Activated B cell treated with CpG ODN at 0.5 μM for 24 hours (primary cell): ENCODE measurements at regions not wholly inside any gene's neighbourhood (a gene's known extent, or its start where the extent isn't known, plus 50 kb on each side); places are given as distances from the start of the nearest gene placed in this dataset.
"Not testable (repeated sequence)": the region's sequence is repeated elsewhere in the genome, so short reads cannot be mapped to it uniquely, and the experiment has no call there.

Experiments
- ATAC-seq: fragments of 200-7000 bp; cut with Tn5 transposase; one replicate; pipeline ENCODE4 v1.10.0; 2021; ENCODE audit warnings: low read depth, mild to moderate bottlenecking, moderate library complexity
- CTCF ChIA-PET: fragments of 350-600 bp; sonication (Branson Sonifier 250); formaldehyde crosslinking; loops from one replicate; lab custom pipeline; 2021; ENCODE audit warnings: antibody characterized with exemption; lab: Charles Lee
- POLR2A ChIA-PET: fragments of 350-600 bp; sonication (Branson Sonifier 250); formaldehyde crosslinking; loops from one replicate; lab custom pipeline; 2021; ENCODE audit warnings: antibody characterized with exemption; lab: Charles Lee
- DNase-seq: peaks from one replicate; pipeline ENCODE4 v3.0.0; 2022
- H3K27ac Mint-ChIP-seq: one replicate; pipeline ENCODE4 v1.8.0; 2020; ENCODE audit warnings: mixed read lengths
- H3K27me3 Mint-ChIP-seq: one replicate; pipeline ENCODE4 v1.8.0; 2021; ENCODE audit warnings: mixed read lengths
- H3K36me3 Mint-ChIP-seq: one replicate; pipeline ENCODE4 v1.8.0; 2021; ENCODE audit warnings: low read depth, mixed read lengths
- H3K4me1 Mint-ChIP-seq: one replicate; pipeline ENCODE4 v1.8.0; 2021; ENCODE audit warnings: mixed read lengths
- H3K4me3 Mint-ChIP-seq: one replicate; pipeline ENCODE4 v1.8.0; 2020; ENCODE audit warnings: mild to moderate bottlenecking, mixed read lengths
- H3K9me3 Mint-ChIP-seq: one replicate; pipeline ENCODE4 v1.8.0; 2020; ENCODE audit warnings: mixed read lengths
- intact Hi-C: fragments of 100-400 bp; cut with micrococcal nuclease; formaldehyde crosslinking; loops from one replicate; pipeline ENCODE4 v1.15.1; 2024

GRCh38 chr1:243074224-243074623 is 180.9 kb downstream of the CEP170 start:
- DNase-seq, H3K9me3 Mint-ChIP-seq, H3K27me3 Mint-ChIP-seq, intact Hi-C loops, H3K36me3 Mint-ChIP-seq, ATAC-seq, H3K4me1 Mint-ChIP-seq, H3K27ac Mint-ChIP-seq, CTCF ChIA-PET, H3K4me3 Mint-ChIP-seq, POLR2A ChIA-PET: not testable (repeated sequence)

GRCh38 chr1:243067056-243067455 is 188.0 kb downstream of the CEP170 start:
- CTCF ChIA-PET, DNase-seq, H3K4me1 Mint-ChIP-seq, H3K9me3 Mint-ChIP-seq, H3K27ac Mint-ChIP-seq, H3K4me3 Mint-ChIP-seq, H3K36me3 Mint-ChIP-seq, H3K27me3 Mint-ChIP-seq, POLR2A ChIA-PET, intact Hi-C loops, ATAC-seq: not testable (repeated sequence)

GRCh38 chr1:243061965-243062364 is 193.1 kb downstream of the CEP170 start:
- H3K27ac Mint-ChIP-seq, H3K4me1 Mint-ChIP-seq, ATAC-seq, H3K27me3 Mint-ChIP-seq, CTCF ChIA-PET, POLR2A ChIA-PET, DNase-seq, H3K4me3 Mint-ChIP-seq, intact Hi-C loops, H3K9me3 Mint-ChIP-seq, H3K36me3 Mint-ChIP-seq: not testable (repeated sequence)

- H3K9me3 Mint-ChIP-seq, DNase-seq, H3K27ac Mint-ChIP-seq, H3K4me3 Mint-ChIP-seq, POLR2A ChIA-PET, H3K4me1 Mint-ChIP-seq, CTCF ChIA-PET, H3K36me3 Mint-ChIP-seq, intact Hi-C loops, ATAC-seq, H3K27me3 Mint-ChIP-seq: not testable (repeated sequence)
Observed at GRCh38 chr1:243055510-243055909, 199.6 kb downstream of the CEP170 start.

- H3K4me1 Mint-ChIP-seq, H3K27me3 Mint-ChIP-seq, H3K27ac Mint-ChIP-seq, H3K36me3 Mint-ChIP-seq, ATAC-seq, CTCF ChIA-PET, intact Hi-C loops, POLR2A ChIA-PET, DNase-seq, H3K9me3 Mint-ChIP-seq, H3K4me3 Mint-ChIP-seq: not testable (repeated sequence)
Observed at GRCh38 chr1:243055091-243055490, 200.0 kb downstream of the CEP170 start.

GRCh38 chr1:243054681-243055080 is 200.4 kb downstream of the CEP170 start:
- H3K9me3 Mint-ChIP-seq, ATAC-seq, H3K36me3 Mint-ChIP-seq, CTCF ChIA-PET, H3K4me1 Mint-ChIP-seq, intact Hi-C loops, H3K4me3 Mint-ChIP-seq, H3K27ac Mint-ChIP-seq, H3K27me3 Mint-ChIP-seq, DNase-seq, POLR2A ChIA-PET: not testable (repeated sequence)

- H3K27me3 Mint-ChIP-seq, H3K36me3 Mint-ChIP-seq, H3K4me1 Mint-ChIP-seq, CTCF ChIA-PET, H3K9me3 Mint-ChIP-seq, ATAC-seq, intact Hi-C loops, H3K27ac Mint-ChIP-seq, DNase-seq, POLR2A ChIA-PET, H3K4me3 Mint-ChIP-seq: not testable (repeated sequence)
Observed at GRCh38 chr1:243053048-243053447, 202.0 kb downstream of the CEP170 start.

- H3K4me1 Mint-ChIP-seq, POLR2A ChIA-PET, H3K4me3 Mint-ChIP-seq, H3K27ac Mint-ChIP-seq, DNase-seq, H3K27me3 Mint-ChIP-seq, CTCF ChIA-PET, intact Hi-C loops, H3K36me3 Mint-ChIP-seq, ATAC-seq, H3K9me3 Mint-ChIP-seq: not testable (repeated sequence)
Observed at GRCh38 chr1:243050613-243051012, 204.5 kb downstream of the CEP170 start.

- intact Hi-C loops, H3K9me3 Mint-ChIP-seq, ATAC-seq, H3K4me1 Mint-ChIP-seq, H3K27me3 Mint-ChIP-seq, DNase-seq, H3K36me3 Mint-ChIP-seq, POLR2A ChIA-PET, CTCF ChIA-PET, H3K4me3 Mint-ChIP-seq, H3K27ac Mint-ChIP-seq: not testable (repeated sequence)
Observed at GRCh38 chr1:243049716-243050115, 205.4 kb downstream of the CEP170 start.

GRCh38 chr1:243021365-243021764 is 233.7 kb downstream of the CEP170 start:
- CTCF ChIA-PET, H3K27me3 Mint-ChIP-seq, H3K9me3 Mint-ChIP-seq, ATAC-seq, DNase-seq, H3K4me1 Mint-ChIP-seq, H3K36me3 Mint-ChIP-seq, H3K4me3 Mint-ChIP-seq, POLR2A ChIA-PET, H3K27ac Mint-ChIP-seq: not testable (repeated sequence)
- intact Hi-C loops, result loop anchor here (10.0 kb wide), 1 partner anchor 557 kb away; no protein-coding TSS in a partner anchor

GRCh38 chr1:243019030-243019635 is 235.9 kb downstream of the CEP170 start:
- H3K4me1 Mint-ChIP-seq, ATAC-seq, H3K27me3 Mint-ChIP-seq, H3K4me3 Mint-ChIP-seq, CTCF ChIA-PET, H3K36me3 Mint-ChIP-seq, H3K27ac Mint-ChIP-seq, POLR2A ChIA-PET, intact Hi-C loops, DNase-seq, H3K9me3 Mint-ChIP-seq: not testable (repeated sequence)

GRCh38 chr1:243010719-243011118 is 244.4 kb downstream of the CEP170 start:
- H3K9me3 Mint-ChIP-seq, H3K27me3 Mint-ChIP-seq, POLR2A ChIA-PET, H3K4me3 Mint-ChIP-seq, DNase-seq, intact Hi-C loops, H3K36me3 Mint-ChIP-seq, H3K4me1 Mint-ChIP-seq, H3K27ac Mint-ChIP-seq, ATAC-seq: not testable (repeated sequence)
- CTCF ChIA-PET, result interaction anchor here (0.7 to 1.3 kb wide), 2 partner anchors 316 to 542 kb away, joined by 3 read pairs; no protein-coding TSS in a partner anchor
